Right lobe of liver (tissue), 4 donors: ENCODE measurements at regions not wholly inside any gene's neighbourhood (a gene's known extent, or its start where the extent isn't known, plus 50 kb on each side); places are given as distances from the start of the nearest gene placed in this dataset.
"Not testable (repeated sequence)": the region's sequence is repeated elsewhere in the genome, so short reads cannot be mapped to it uniquely, and the experiment has no call there.

Experiments used
- CTCF ChIP-seq, 4 donors: fragments of 200-600 bp in 3 of 4; fragments of 450-650 bp in 1 of 4; IDR thresholded peaks; one replicate each; pipeline versions ENCODE4 v1.5.1 to v1.8.0; 2016 to 2022; ENCODE audit warnings: antibody characterized with exemption in 4 of 4, mild to moderate bottlenecking in 2 of 4
- POLR2A ChIP-seq: fragments of 450-650 bp; IDR thresholded peaks from one replicate; pipeline ENCODE4 v1.6.1; 2017; ENCODE audit warnings: antibody characterized with exemption, mild to moderate bottlenecking
- donor health status: DM: no; HTN: no; CAD: no.
- donor health status: DM: no; HTN: no; CAD: no.
- donor health status: DM: no; HTN: yes; CAD: no.

GRCh38 chr7:54226030-54226429 lies 316.1 kb upstream of the VSTM2A start:
- not testable (repeated sequence) for TF ChIP-seq CTCF (IDR thresholded peaks at IDR 0.05); POLR2A
